Left ventricle myocardium inferior (tissue), 1 donor: ENCODE measurements at regions not wholly inside any gene's neighbourhood (a gene's known extent, or its start where the extent isn't known, plus 50 kb on each side); places are given as distances from the start of the nearest gene placed in this dataset.

Experiments used
- DNase-seq: peaks from one replicate; pipeline ENCODE4 v3.0.0-alpha.2; 2020
- H3K27ac ChIP-seq: fragments of 200-600 bp; replicated peaks from 2 replicates; pipeline ENCODE4 v1.8.0; 2021
- H3K27me3 ChIP-seq: fragments of 200-600 bp; 2 replicates; pipeline ENCODE4 v1.8.0; 2021; ENCODE audit warnings: low read depth
- H3K36me3 ChIP-seq: fragments of 200-600 bp; 2 replicates; pipeline ENCODE4 v1.8.0; 2021
- H3K4me1 ChIP-seq: fragments of 200-600 bp; 2 replicates; pipeline ENCODE4 v1.8.0; 2021
- H3K4me3 ChIP-seq: fragments of 200-600 bp; 2 replicates; pipeline ENCODE4 v1.8.0; 2021; ENCODE audit warnings: mild to moderate bottlenecking, moderate library complexity
- H3K9me3 ChIP-seq: fragments of 200-600 bp; replicated peaks from 2 replicates; pipeline ENCODE4 v1.8.0; 2021
- intact Hi-C: fragments of 100-400 bp; cut with micrococcal nuclease; formaldehyde crosslinking; loops from one replicate; pipeline ENCODE4 v1.11.0; 2022
- TF ChIP-seq, protein P1 (sequence below): fragments of 200-600 bp; IDR thresholded peaks from 2 replicates; pipeline ENCODE4 v1.8.0; 2021; ENCODE audit warnings: antibody characterized with exemption, mild to moderate bottlenecking, borderline replicate concordance
- donor health status: DM: no; HTN: yes; CAD: no; lungs with severe emphysema.

DNA sequence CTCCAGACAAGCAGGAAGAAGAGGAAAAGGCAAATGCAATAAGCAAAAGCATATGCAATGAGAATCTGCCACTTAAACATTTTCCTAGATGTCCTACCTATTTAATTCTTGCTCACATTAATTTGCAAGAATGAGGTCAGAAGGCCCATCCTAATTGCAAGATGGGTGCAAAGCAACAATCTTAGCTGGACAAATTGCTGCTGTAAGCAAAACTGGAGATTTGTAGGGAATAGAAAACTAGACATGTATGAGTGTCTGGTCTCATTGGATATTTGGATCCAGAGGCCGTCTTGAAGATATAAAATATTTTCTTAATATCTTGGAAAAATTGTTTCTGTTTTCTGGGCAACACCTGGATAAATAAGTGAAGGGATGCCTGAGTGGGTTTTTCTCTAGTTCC is 150.1 kb upstream of the PGR start:
- intact Hi-C loops = no loop called here
- DNase-seq = no peak
- H3K27ac ChIP-seq = no peak overlapping the region
- TF ChIP-seq, protein P1, sequence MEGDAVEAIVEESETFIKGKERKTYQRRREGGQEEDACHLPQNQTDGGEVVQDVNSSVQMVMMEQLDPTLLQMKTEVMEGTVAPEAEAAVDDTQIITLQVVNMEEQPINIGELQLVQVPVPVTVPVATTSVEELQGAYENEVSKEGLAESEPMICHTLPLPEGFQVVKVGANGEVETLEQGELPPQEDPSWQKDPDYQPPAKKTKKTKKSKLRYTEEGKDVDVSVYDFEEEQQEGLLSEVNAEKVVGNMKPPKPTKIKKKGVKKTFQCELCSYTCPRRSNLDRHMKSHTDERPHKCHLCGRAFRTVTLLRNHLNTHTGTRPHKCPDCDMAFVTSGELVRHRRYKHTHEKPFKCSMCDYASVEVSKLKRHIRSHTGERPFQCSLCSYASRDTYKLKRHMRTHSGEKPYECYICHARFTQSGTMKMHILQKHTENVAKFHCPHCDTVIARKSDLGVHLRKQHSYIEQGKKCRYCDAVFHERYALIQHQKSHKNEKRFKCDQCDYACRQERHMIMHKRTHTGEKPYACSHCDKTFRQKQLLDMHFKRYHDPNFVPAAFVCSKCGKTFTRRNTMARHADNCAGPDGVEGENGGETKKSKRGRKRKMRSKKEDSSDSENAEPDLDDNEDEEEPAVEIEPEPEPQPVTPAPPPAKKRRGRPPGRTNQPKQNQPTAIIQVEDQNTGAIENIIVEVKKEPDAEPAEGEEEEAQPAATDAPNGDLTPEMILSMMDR = no peak
- H3K36me3 ChIP-seq = no peaks in the 10 kb centered on the region
- no peaks in the 10 kb centered on the region for H3K4me1 ChIP-seq
- no peaks in the 10 kb centered on the region for H3K9me3 ChIP-seq
- no peaks in the 10 kb centered on the region for H3K27me3 ChIP-seq
- no peak overlapping the region for H3K4me3 ChIP-seq

DNA sequence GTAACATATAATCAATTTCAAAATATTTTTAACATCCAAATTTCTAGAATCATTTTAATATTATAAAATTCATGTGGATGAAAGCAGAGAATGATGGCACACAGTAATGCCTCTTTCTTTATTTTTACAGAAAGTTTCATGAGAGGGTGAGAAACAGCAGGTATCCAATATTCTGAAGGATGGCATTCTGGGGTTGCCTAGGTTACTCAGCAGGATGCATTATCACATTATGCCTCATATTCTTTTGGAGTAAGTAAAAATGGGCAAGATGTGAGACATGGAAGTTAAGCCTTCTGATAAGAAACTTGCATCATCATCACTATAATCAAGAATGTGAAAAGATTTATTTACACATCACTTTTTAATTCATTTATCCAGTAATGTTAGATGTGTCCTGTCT is 148.7 kb upstream of the PGR start:
- Histone ChIP-seq H3K4me3 (no peak overlapping the region), H3K27me3 (no peaks in the 10 kb centered on the region), H3K4me1 (no peaks in the 10 kb centered on the region), H3K27ac (no peak overlapping the region), H3K36me3 (no peaks in the 10 kb centered on the region), H3K9me3 (no peaks in the 10 kb centered on the region)
- DNase-seq = no peak
- TF ChIP-seq, protein P1 = no peak
- intact Hi-C loops = no loop called here

DNA sequence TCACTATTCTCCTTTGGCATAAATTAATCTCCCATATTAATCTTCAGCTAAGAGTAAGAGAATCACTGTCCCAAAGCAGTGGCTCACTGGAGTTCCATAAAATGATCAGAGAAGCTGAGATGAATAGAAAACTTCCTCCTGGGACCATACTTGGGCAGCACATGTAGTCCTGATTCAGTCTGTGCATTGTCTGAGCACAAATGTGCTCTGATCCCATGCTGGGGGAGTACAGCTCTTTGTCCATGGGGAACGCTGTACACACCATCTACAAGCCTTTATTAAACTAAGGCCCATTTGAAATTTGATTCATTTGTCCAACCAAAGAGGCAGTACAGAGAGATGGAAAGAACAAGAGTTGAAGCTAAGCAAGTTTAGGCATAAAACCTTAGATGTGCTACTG is 147.4 kb upstream of the PGR start:
- TF ChIP-seq, protein P1 = no peak

DNA sequence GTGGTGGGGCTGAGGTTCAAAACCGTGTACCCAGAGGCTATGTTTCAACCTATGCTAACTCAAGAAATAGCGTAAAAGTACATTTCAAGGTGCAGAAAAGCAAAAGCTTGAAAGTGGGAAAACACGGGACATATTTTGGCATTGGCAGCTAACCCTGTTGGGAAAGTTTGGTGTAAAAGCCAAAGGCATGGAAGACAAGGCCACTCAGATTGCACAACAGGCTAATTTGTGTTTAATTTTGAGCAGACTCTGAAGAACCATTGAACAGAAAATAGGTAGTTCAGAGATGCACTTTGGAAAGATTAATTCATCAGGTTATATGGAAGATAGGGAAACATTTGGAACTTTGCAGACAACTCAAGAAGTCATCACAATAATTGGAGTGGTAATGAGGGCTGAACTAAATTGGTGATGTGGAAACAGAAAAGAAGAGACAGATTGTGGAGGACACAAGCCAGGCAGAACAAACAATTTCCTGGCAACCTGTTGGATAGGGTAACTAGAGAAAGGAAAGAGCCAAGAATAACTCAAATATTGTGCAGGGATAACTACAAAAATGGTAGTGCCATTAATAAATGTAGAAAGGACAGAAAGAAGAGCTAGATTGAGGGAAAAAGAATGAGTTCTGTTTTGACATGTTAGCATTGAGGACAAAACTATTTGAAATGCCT is 140.5 kb upstream of the PGR start:
- intact Hi-C loops = no loop called here
- Histone ChIP-seq H3K27ac (no peak overlapping the region), H3K9me3 (no peaks in the 10 kb centered on the region), H3K4me1 (no peaks in the 10 kb centered on the region), H3K27me3 (no peaks in the 10 kb centered on the region), H3K36me3 (no peaks in the 10 kb centered on the region), H3K4me3 (no peak overlapping the region)
- no peak for DNase-seq
- TF ChIP-seq, protein P1 = no peak

More for the DNA sequence above, 147.4 kb upstream of the PGR start:
- H3K9me3 ChIP-seq = no peaks in the 10 kb centered on the region
- no peaks in the 10 kb centered on the region for H3K36me3 ChIP-seq
- no peak overlapping the region for H3K4me3 ChIP-seq
- H3K4me1 ChIP-seq = no peaks in the 10 kb centered on the region
- intact Hi-C loops = no loop called here
- H3K27me3 ChIP-seq = no peaks in the 10 kb centered on the region
- no peak for DNase-seq
- H3K27ac ChIP-seq = no peak overlapping the region

DNA sequence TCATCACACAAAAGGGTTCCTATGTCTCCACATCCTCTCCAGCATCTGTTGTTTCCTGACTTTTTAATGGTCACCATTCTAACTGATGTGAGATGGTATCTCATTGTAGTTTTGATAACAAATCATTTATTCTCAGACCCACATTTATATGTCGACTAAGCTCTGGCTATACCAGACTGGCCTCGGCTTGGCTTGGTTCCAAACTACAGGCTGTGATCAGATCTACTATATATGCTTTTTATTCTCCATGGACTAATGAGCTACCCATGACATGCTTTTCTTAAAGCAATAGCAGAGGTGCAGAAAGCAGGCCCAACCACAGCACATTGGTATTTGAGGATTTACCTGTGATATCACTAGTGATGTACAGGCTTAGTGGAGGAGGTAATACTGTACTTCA is 139.8 kb upstream of the PGR start:
- intact Hi-C loops = no loop called here
- Histone ChIP-seq H3K4me1 (no peaks in the 10 kb centered on the region), H3K36me3 (no peaks in the 10 kb centered on the region), H3K27me3 (no peaks in the 10 kb centered on the region), H3K4me3 (no peak overlapping the region), H3K27ac (no peak overlapping the region), H3K9me3 (no peaks in the 10 kb centered on the region)
- DNase-seq = no peak
- TF ChIP-seq, protein P1 = no peak
